ENCODE measurements at regions not wholly inside any gene's neighbourhood (a gene's known extent, or its start where the extent isn't known, plus 50 kb on each side); places are given as distances from the start of the nearest gene placed in this dataset.
"Not testable (repeated sequence)": the region's sequence is repeated elsewhere in the genome, so short reads cannot be mapped to it uniquely, and the experiment has no call there.

DNA sequence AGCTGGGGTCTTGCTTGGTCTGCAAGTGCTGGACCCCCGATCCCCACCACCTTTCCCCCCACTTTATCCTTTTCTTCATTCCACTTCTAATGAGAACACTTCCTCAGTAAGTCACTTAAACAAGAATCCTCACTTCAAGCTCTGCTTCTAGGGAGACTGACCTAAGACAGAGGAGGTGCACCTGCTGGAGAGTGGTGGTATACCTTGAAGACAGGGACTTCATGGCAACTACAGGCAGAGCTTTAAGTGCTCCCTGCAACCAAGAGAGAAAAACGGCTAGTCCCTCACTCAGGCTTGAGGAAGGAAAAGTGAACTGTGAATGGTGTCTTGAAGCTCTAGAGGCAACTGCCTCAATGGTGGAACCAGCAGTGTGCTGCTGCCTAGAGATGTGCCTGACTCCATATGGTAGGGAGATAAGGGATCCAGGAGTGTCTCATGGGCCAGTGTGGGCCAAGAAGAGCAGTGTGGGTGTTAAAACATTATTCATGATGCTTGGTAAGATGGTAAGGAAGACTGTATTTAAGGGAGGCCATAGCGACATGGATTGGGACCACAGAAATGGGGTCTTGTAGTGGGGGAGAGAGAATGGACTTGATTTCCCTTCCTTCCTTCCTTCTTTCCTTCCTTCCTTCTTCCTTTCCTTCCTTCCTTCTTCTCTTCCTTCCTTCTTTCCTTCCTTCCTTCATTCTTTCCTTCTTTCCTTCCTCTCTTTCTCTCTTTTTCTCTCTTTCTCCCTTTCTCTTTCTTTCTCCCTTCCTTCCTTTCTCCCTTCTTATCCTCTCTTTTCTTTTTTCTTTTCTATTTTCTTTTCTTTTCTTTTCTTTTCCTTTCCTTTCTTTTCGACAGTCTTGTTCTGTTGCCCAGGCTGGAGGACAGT, 96.2 kb upstream of the NAP1L1 start:
- intact Hi-C loops (cut with micrococcal nuclease), result no loop called here

DNA sequence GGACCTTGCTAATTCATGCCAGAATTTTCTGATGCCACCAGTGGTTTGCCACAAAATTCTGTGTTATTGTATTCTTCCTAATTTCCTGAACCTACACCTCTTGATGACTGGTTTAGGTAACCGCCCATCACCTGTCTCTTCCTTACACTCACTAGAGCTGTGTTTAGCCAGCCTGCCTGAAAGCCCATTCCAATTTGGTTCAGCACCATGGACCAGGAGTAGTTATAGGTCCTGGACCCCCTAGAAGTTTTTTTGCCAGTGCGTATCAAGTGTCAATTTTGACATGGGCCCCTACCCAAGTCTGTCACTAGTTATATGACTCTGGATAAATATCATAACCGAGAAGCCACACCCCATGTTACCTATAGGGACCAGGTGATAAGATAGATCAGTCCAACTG, 94.0 kb upstream of the NAP1L1 start:
- intact Hi-C loops (cut with micrococcal nuclease), result no loop called here

DNA sequence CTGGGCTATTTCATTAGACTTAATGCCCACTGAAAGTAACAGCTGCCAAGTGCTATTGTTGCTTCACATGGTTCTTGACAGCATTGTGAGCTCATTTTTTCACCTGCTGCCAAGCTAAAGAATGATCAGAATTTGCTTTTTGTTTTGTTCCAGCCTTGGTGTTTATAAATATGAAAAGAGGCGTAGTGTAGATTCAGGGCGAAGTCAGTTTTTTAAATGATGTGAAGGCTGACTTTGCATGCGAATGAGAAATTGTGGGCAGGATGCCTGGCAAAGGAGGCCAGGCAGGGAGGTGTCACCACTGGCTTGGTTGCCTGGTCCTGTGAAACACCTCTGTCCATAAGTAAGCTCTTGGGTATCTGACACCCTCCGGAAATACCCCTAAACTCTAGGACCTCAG, 93.3 kb upstream of the NAP1L1 start:
- intact Hi-C loops (cut with micrococcal nuclease), result no loop called here

DNA sequence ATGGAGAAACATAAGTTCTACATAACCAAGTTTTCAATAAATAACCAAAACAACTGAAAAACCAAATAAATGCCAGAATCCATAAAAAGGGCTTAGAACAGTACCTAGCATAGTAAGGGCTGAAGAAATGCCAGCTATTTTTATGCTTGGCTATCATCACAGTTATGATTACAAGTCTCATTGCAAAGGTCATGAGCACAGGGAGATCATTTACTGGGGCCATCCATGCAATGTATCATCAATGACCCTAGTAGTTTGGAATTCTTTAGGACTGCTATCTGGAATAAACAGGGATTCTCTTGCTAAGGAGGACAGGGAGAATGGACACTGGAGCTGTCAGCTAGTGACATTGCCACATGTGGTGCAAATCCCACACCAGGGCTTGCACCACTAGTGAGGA, 92.5 kb upstream of the NAP1L1 start:
- intact Hi-C loops (cut with micrococcal nuclease), result no loop called here

DNA sequence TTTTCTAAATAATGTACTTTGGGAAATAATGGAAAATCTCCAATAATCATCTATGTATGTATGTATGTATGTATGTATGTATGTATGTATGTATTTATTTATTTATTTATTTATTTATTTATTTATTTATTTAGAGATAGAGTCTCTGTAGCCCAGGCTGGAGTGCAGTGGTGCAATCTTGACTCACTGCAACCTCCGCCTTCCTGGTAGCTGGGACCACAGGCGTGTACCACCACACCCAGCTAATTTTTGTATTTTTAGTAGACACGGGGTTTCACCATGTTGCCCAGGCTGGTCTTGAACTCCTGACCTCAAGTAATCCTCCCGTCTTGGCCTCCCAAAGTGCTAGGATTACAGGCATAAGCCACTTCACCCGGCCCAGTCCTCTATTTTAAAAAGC, 91.5 kb upstream of the NAP1L1 start:
- intact Hi-C loops (cut with micrococcal nuclease), result not testable (repeated sequence)

DNA sequence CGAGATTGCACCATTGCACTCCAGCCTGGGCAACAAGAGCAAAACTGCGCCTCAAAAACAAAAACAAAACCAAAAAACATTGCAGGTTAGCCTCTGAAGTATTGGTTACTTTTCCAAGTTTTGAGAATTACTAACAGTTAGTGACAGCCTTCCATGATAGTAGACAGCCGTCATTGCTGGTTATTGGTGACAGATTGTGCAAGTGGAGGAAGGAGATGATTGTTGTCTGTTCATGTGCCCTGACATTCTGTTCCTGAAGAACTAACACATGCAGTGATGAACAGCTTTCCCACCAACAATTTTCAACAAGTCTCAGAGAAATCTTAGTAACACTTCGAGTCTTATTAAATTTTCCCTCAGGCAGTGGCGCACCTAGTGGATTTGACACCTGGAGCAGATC, 89.3 kb upstream of the NAP1L1 start:
- intact Hi-C loops (cut with micrococcal nuclease), result no loop called here

DNA sequence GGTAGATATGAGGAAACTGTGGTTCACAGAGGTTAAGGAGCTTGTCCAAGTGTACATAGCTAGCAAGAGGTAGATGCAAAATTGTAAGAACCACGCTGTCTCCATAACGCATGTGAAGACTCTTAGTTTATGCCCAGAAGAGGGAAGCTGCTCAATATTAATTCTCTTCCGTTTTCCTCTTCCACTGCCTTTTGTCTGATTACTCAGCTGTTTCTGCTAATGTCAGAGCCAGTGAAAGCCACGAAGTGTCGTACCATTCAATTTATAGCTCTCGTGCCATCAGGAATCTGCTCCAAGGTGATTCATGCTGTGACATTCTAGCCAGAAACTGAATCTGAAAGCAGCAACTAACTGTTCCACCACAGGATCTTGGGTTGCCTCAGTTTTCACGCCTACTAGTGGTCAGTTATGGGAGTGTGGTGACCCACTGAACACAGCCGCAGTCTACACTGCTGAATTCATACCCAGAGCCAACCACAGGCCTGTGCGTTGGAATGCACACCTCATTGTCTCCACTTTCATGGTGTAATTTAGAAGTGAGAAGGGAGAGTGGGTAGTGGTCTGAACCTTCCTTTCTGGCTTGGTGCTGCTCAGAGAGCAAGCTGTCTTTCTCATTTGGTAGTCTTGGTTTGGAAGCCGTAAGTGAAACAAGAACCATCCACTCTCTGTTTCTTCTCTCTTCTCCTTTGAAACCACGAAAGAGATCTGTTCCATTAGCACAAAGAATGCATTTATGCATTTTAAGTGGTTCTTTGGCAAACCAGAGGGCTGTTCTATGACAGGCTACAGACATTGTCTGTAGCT, 74.2 kb upstream of the NAP1L1 start:
- intact Hi-C loops (cut with micrococcal nuclease), result loop anchor here (1.0 to 10.0 kb wide), 5 partner anchors 74 to 646 kb away; partner anchors contain the start of genes BBS10, KRR1, NAP1L1 and OSBPL8

DNA sequence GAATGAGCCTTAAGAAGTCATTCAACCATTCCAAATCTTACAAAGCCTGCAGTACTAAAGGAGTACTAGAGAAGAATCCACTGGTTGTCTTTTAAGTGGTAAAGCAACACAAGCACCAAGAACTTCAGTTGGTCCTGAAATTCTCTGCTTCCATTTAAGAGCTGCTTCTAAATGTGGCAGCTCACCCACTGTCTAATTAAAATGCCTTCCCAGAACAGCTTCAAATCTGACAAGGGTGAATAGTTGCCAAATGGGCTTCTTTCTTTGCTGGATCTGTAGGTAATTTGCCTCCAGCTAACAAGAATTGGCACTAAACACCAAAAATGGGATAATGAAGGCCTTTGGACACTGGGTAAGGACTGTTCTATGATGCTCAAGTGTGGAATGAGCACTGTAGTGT, 72.2 kb upstream of the NAP1L1 start:
- intact Hi-C loops (cut with micrococcal nuclease), result loop anchor here (5.0 to 10.0 kb wide), 3 partner anchors 398 to 644 kb away; partner anchors contain the start of genes KRR1 and OSBPL8

GRCh38 chr12:76156314-76156713, 71.8 kb upstream of the NAP1L1 start:
- intact Hi-C loops (cut with micrococcal nuclease), result loop anchor here (5.0 to 10.0 kb wide), 3 partner anchors 398 to 644 kb away; partner anchors contain the start of genes KRR1 and OSBPL8

DNA sequence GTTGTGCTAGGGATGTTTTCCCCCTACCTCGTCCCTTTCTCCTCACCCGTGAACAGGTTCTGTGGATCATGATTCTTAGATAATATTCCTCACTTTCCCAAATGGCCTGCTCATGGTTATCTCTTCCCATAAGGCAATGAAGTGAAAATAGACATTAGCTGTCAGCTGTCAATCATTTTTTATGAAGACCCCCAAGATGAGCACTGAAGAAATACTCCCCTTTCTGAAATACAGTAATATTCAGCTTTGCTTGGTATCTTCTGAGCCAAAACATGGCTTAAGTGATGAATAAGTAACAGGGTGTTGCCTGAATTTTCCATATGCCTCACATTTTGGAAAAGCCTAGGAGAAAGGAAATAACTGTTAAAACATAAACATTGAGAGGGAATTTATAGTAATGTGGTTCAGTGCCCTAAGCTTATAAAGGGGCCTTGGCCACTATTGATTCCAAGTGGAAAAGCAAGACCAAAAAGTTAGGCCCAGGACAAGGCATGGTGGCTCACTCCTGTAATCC, 70.7 kb upstream of the NAP1L1 start:
- intact Hi-C loops (cut with micrococcal nuclease), result loop anchor here (5.0 to 10.0 kb wide), 3 partner anchors 400 to 643 kb away; partner anchors contain the start of genes KRR1 and OSBPL8

DNA sequence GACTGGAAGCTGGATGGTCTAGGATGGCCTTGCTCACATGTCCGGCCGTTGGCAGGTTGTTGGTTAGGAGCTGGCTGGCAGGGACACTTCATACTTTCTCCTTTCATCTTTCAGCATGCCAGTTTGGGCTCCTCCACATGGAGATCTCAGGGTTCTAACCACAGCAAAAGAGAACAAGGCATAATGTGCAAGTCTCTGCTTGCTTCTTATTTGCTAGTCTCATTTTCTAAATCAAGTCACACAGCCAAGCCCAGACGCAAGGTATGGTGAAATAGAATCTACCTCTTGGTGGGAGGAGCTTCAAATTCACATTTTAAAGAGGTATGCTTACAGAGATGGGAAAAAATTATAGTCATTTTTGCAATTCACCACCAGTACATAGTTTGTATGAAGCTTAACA, 69.1 kb upstream of the NAP1L1 start:
- intact Hi-C loops (cut with micrococcal nuclease), result loop anchor here (10.0 kb wide), 2 partner anchors 401 to 431 kb away; partner anchors contain the start of gene OSBPL8

- intact Hi-C loops (cut with micrococcal nuclease), result loop anchor here (10.0 kb wide), 2 partner anchors 403 to 433 kb away; partner anchors contain the start of gene OSBPL8
Observed at GRCh38 chr12:76152181-76152807, 67.8 kb upstream of the NAP1L1 start.

DNA sequence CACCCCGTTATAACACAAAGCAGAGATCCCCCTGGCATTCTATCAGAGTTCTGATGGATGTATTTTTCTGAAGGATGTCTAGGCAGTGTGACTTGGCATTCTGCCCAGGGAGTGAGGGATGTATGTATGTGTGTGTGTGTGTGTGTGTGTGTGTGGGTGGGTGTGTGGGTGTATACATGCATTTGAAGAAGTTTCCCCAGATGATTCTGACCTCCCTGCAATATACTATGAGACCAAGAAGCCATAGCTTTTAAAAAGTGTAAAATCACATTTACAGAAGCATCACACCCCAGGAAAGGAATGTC, 59.7 kb upstream of the NAP1L1 start:
- intact Hi-C loops (cut with micrococcal nuclease), result no loop called here

GRCh38 chr12:76143343-76144244, 59.1 kb upstream of the NAP1L1 start:
- intact Hi-C loops (cut with micrococcal nuclease), result no loop called here

GRCh38 chr12:76142305-76142704, 57.8 kb upstream of the NAP1L1 start:
- intact Hi-C loops (cut with micrococcal nuclease), result no loop called here

- intact Hi-C loops (cut with micrococcal nuclease), result no loop called here
Observed at GRCh38 chr12:76138656-76139055, 54.2 kb upstream of the NAP1L1 start.

DNA sequence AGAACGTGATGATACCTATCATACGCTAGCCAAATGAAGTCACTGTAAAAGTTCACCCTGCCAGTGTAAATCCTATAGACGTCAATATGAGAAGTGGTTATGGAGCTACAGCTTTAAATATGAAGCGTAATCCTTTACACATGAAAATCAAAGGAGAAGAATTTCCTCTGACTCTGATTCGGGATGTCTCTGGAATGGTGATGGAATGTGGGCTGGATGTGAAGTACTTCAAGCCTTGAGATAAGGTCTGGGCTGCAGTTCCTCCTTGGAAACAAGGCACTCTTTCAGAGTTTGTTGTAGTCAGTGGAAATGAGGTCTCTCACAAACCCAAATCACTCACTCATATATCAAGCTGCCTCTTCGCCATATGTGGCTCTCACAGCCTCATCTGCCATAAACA, 53.1 kb upstream of the NAP1L1 start:
- intact Hi-C loops (cut with micrococcal nuclease), result no loop called here

DNA sequence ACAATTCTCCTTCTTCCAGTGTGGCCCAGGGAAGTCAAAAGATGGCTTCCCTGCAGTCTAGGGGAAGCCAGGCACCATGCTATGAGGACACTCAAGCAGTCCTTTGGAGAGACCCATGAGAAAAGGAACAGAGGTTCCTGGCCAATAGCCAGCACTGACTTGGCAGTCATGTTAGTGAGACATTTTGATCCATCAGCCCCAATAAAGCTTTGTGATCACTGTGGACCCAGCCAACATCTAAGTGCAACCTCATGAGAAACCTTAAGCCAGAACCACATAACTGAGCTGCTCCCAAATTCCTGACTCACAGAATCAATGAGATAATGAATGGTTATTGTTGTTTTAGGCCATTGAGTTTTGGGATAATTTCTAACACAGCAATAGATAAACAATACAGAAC, 51.0 kb upstream of the NAP1L1 start:
- intact Hi-C loops (cut with micrococcal nuclease), result no loop called here
